Esophagus squamous epithelium (tissue), 4 donors: ENCODE measurements at regions not wholly inside any gene's neighbourhood (a gene's known extent, or its start where the extent isn't known, plus 50 kb on each side); places are given as distances from the start of the nearest gene placed in this dataset.

Source experiments
- CTCF ChIP-seq, 6 experiments: fragments of 450-650 bp in 4 of 6; fragments of 200-600 bp in 2 of 6; sonication (generic) in 2 of 6; IDR thresholded peaks; one replicate each; pipeline ENCODE4 v1.5.1; 2016 to 2019; ENCODE audit warnings: antibody characterized with exemption in 6 of 6, mild to moderate bottlenecking in 4 of 6, moderate library complexity in 4 of 6
- POLR2A ChIP-seq, 4 donors: fragments of 450-650 bp; IDR thresholded peaks; one replicate each; pipeline ENCODE4 v1.6.1; 2017; ENCODE audit warnings: antibody characterized with exemption in 4 of 4, mild to moderate bottlenecking in 4 of 4, moderate library complexity in 3 of 4

DNA sequence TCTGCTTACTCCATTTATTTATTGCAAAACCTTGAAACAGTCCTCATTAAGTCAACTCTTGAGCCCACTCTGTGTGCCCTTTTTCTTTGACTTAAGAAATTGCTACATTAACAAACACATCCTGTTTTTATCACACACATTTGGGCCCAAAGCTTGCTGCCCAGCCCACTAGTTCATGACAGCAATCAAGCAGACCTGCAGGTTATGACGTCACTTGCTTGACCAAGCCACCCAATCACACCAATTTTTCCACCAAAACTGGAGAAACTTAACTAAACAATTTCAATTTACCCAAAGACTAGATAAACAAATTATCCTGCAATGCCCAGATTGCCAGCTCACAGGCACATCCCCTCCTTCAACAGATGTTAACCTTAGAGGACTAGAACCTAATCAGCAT is 120.7 kb downstream of the ZNF429 start:
- TF ChIP-seq CTCF (IDR thresholded peaks at IDR 0.05) (no peak), POLR2A (IDR thresholded peaks at IDR 0.05) (no peak)
